ENCODE measurements at regions not wholly inside any gene's neighbourhood (a gene's known extent, or its start where the extent isn't known, plus 50 kb on each side); places are given as distances from the start of the nearest gene placed in this dataset.

DNA sequence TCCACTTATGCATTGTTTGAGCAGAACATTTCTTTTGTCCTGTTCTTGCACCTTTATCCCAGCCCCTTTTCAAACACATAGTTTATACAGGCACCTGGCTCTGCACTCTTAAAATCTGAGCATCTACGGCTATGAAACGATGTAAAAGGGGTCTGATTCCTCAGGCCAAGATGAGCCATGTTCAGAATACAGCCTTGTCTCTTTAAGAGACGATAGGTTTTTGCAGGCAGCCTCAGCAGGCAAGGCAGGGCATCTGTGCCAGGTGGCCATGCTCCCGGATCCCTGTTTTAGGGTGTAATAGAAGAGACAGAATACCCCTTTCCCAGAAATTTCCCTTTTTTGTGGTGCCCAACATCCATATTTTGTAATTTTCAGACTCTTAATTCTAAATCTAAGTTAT, 89.1 kb upstream of the NFIB start:
- Histone ChIP-seq H3K23ac (ENCODE audit: insufficient read length, low read depth, low read length) (no peak overlapping the region), H4K91ac (ENCODE audit: insufficient read length, low read depth, low read length) (no peak overlapping the region), H3K4me2 (ENCODE audit: insufficient read depth, insufficient read length, low read length) (no peak overlapping the region), H2BK5ac (ENCODE audit: insufficient read length, low read length) (no peak overlapping the region), H4K20me1 (ENCODE audit: control insufficient read depth, insufficient read depth, insufficient read length) (no peaks in the 10 kb centered on the region), H3K27ac (ENCODE audit: insufficient read length, low read depth, low read length) (no peak overlapping the region), H3K18ac (ENCODE audit: insufficient read length, low read depth, low read length) (no peak overlapping the region), H3K9ac (ENCODE audit: extremely low read depth, insufficient read length, low read length) (no peak overlapping the region), H3K79me1 (ENCODE audit: insufficient read depth, low read depth, low read length, poor library complexity, severe bottlenecking) (no peaks in the 10 kb centered on the region), H3K4ac (ENCODE audit: low read depth, low read length) (no peak overlapping the region), H3K23me2 (ENCODE audit: insufficient read length, low read depth, low read length, poor library complexity, severe bottlenecking) (no peaks in the 10 kb centered on the region), H3K56ac (ENCODE audit: insufficient read length, low read depth, low read length) (no peak overlapping the region), H2BK20ac (ENCODE audit: low read depth, low read length, poor library complexity, severe bottlenecking) (no peak overlapping the region), H2BK120ac (ENCODE audit: low read depth, low read length, poor library complexity, severe bottlenecking) (no peak overlapping the region), H4K8ac (replicated peaks; ENCODE audit: insufficient read length, low read depth, low read length) (no peak overlapping the region), H3T11ph (ENCODE audit: low read length) (no peak overlapping the region), H2BK15ac (ENCODE audit: low read depth, low read length) (no peak overlapping the region), H3K4me1 (ENCODE audit: insufficient read depth, low read length) (no peaks in the 10 kb centered on the region), H3K27me3 (ENCODE audit: insufficient read depth, low read length) (no peaks in the 10 kb centered on the region), H3K79me2 (ENCODE audit: insufficient read depth, low read length) (no peaks in the 10 kb centered on the region), H3K9me3 (ENCODE audit: control insufficient read depth, low read depth, low read length) (no peaks in the 10 kb centered on the region), H2BK12ac (ENCODE audit: insufficient read length, low read depth, low read length) (no peak overlapping the region), H2AFZ (ENCODE audit: low read length) (no peak overlapping the region), H2AK5ac (ENCODE audit: insufficient read length, low read length) (no peak overlapping the region), H3K14ac (ENCODE audit: insufficient read depth, low read length) (no peak overlapping the region), H4K5ac (ENCODE audit: insufficient read length, low read depth, low read length) (no peak overlapping the region)
- Mint-ChIP-seq H3K36me3 (ENCODE audit: insufficient read depth in 1 of 3, low read depth in 3 of 3) (no peaks in the 10 kb centered on the region; a peak in 1 of 7 replicates), H3K4me1 (peaks cover 12 to 19% of the 10 kb centered on the region in 2 experiments), H3K4me3 (no peak overlapping the region), H3K9me3 (no peaks in the 10 kb centered on the region), H3K27ac (no peak overlapping the region), H3K27me3 (ENCODE audit: low read depth) (no peaks in the 10 kb centered on the region)
- WGBS (ENCODE audit: extremely low coverage, insufficient read length, low lambda C conversion rate) = no CpG with 5 or more reads among the region's 4 CpGs
- DNase-seq = no peak
- TF ChIP-seq, protein P1, sequence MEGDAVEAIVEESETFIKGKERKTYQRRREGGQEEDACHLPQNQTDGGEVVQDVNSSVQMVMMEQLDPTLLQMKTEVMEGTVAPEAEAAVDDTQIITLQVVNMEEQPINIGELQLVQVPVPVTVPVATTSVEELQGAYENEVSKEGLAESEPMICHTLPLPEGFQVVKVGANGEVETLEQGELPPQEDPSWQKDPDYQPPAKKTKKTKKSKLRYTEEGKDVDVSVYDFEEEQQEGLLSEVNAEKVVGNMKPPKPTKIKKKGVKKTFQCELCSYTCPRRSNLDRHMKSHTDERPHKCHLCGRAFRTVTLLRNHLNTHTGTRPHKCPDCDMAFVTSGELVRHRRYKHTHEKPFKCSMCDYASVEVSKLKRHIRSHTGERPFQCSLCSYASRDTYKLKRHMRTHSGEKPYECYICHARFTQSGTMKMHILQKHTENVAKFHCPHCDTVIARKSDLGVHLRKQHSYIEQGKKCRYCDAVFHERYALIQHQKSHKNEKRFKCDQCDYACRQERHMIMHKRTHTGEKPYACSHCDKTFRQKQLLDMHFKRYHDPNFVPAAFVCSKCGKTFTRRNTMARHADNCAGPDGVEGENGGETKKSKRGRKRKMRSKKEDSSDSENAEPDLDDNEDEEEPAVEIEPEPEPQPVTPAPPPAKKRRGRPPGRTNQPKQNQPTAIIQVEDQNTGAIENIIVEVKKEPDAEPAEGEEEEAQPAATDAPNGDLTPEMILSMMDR (conservative IDR thresholded peaks at IDR 0.05) = no peak
